Muscle of arm (tissue), 1 donor: ENCODE measurements at regions not wholly inside any gene's neighbourhood (a gene's known extent, or its start where the extent isn't known, plus 50 kb on each side); places are given as distances from the start of the nearest gene placed in this dataset.
A peak's percentile ranks its signal among the peaks of the same experiment; 100 is the strongest.
"Not testable (repeated sequence)": the region's sequence is repeated elsewhere in the genome, so short reads cannot be mapped to it uniquely, and the experiment has no call there.

ENCODE experiments used
- DNase-seq: peaks from one replicate; pipeline ENCODE4 v3.0.0-alpha.2; 2013

- DNase-seq, result no peak
Observed at GRCh38 chr11:43129329-43129728, 182.5 kb upstream of the API5 start.

GRCh38 chr11:43130616-43131015, 181.2 kb upstream of the API5 start:
- DNase-seq, result peak; percentile 27

- DNase-seq, result no peak
Observed at GRCh38 chr11:43135966-43136534, 175.7 kb upstream of the API5 start.

GRCh38 chr11:43138621-43139140, 173.1 kb upstream of the API5 start:
- no peak for DNase-seq

- DNase-seq, result no peak
Observed at GRCh38 chr11:43145653-43146052, 166.1 kb upstream of the API5 start.

GRCh38 chr11:43150697-43151096, 161.1 kb upstream of the API5 start:
- no peak for DNase-seq

GRCh38 chr11:43164831-43165230, 147.0 kb upstream of the API5 start:
- no peak for DNase-seq

- not testable (repeated sequence) for DNase-seq
Observed at GRCh38 chr11:43165393-43165792, 146.4 kb upstream of the API5 start.

GRCh38 chr11:43168241-43168640, 143.6 kb upstream of the API5 start:
- DNase-seq, result peak; percentile 8

- DNase-seq, result no peak
Observed at GRCh38 chr11:43172477-43172876, 139.3 kb upstream of the API5 start.

- DNase-seq, result no peak
Observed at GRCh38 chr11:43177975-43178374, 133.8 kb upstream of the API5 start.

- not testable (repeated sequence) for DNase-seq
Observed at GRCh38 chr11:43194459-43194858, 117.3 kb upstream of the API5 start.

GRCh38 chr11:43197379-43197778, 114.4 kb upstream of the API5 start:
- no peak for DNase-seq

- DNase-seq, result peak; percentile 6
Observed at GRCh38 chr11:43200031-43200430, 111.8 kb upstream of the API5 start.

GRCh38 chr11:43212279-43212678, 99.5 kb upstream of the API5 start:
- DNase-seq, result no peak

- DNase-seq, result no peak
Observed at GRCh38 chr11:43214471-43214870, 97.3 kb upstream of the API5 start.

GRCh38 chr11:43217849-43218248, 93.9 kb upstream of the API5 start:
- DNase-seq, result no peak

- DNase-seq, result no peak
Observed at GRCh38 chr11:43222215-43222614, 89.6 kb upstream of the API5 start.

- no peak for DNase-seq
Observed at GRCh38 chr11:43223026-43223425, 88.8 kb upstream of the API5 start.

GRCh38 chr11:43234881-43235280, 76.9 kb upstream of the API5 start:
- DNase-seq, result peak; percentile 88

GRCh38 chr11:43238341-43238740, 73.5 kb upstream of the API5 start:
- DNase-seq, result no peak

GRCh38 chr11:43239791-43240190, 72.0 kb upstream of the API5 start:
- DNase-seq, result no peak

GRCh38 chr11:43242401-43242800, 69.4 kb upstream of the API5 start:
- DNase-seq, result peak; percentile 57

GRCh38 chr11:43243927-43244326, 67.9 kb upstream of the API5 start:
- no peak for DNase-seq
